GM12875 (cell line): ENCODE measurements at regions not wholly inside any gene's neighbourhood (a gene's known extent, or its start where the extent isn't known, plus 50 kb on each side); places are given as distances from the start of the nearest gene placed in this dataset.

Experiments used
- H3K4me3 ChIP-seq: one replicate; pipeline ENCODE4 v1.5.1; 2011; ENCODE audit warnings: low read depth, low read length, control low read depth
- CTCF ChIP-seq: IDR thresholded peaks from 2 replicates; pipeline ENCODE4 v1.5.1; 2011; ENCODE audit warnings: low read depth, mild to moderate bottlenecking, control low read depth, inconsistent platforms, low read length, moderate library complexity, borderline replicate concordance; ENCODE audit not compliant: insufficient read depth

- H3K4me3 ChIP-seq = no peak overlapping the region
- no peak for TF ChIP-seq CTCF
Measured at GRCh38 chr1:168370586-168370985, 89.9 kb downstream of the TBX19 start.

- H3K4me3 ChIP-seq = no peak overlapping the region
- TF ChIP-seq CTCF = no peak
Measured at GRCh38 chr1:168369655-168370054, 89.0 kb downstream of the TBX19 start.

- TF ChIP-seq CTCF = no peak
- H3K4me3 ChIP-seq = no peak overlapping the region
Measured at GRCh38 chr1:168368131-168368530, 87.5 kb downstream of the TBX19 start.

- H3K4me3 ChIP-seq = no peak overlapping the region
- no peak for TF ChIP-seq CTCF
Measured at GRCh38 chr1:168365719-168366479, 85.2 kb downstream of the TBX19 start.
